ENCODE measurements at regions not wholly inside any gene's neighbourhood (a gene's known extent, or its start where the extent isn't known, plus 50 kb on each side); places are given as distances from the start of the nearest gene placed in this dataset.

DNA sequence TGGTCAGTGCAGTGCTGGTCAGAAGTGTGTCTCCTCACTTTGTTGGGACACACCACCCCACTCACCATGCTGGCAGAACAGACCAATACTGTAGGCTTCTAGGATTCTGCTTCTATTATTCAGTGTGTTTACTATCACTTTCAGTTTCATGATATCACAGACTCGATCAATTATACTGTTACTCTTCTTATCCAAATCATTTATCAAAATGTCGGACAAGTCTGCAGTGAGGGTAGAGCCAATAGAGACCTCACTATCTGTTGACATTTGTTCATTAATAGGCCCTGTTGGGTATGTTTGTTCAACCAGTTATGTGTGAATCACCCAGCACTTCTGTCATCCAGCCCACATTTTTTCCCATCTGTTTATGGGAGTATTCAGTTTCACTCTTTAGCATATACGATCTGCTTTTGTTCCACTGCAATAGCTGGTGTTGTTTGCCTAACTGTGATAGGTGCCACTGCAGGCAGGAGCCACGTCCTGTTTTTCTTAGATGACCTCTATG, 140.1 kb downstream of the NRN1 start:
- Histone ChIP-seq H3K27me3 (no peaks in the 10 kb centered on the region), H3K36me3 (no peaks in the 10 kb centered on the region), H3K9me3 (peaks cover 0 to 20% (median 10%) of the 10 kb centered on the region in 4 donors), H3K27ac (replicated peaks in 1 of 4) (peak overlapping the region in 3 of 4 donors; percentile 17 to 25 (median 18)), H3K4me3 (peak overlapping the region; percentile 24 to 44 (median 31)), H3K4me1 (peaks cover 0 to 7% (median 2%) of the 10 kb centered on the region in 4 donors)
- WGBS, result 41% methylated on average over 4 of the region's 4 CpGs
- no peak for TF ChIP-seq POLR2AphosphoS5 (IDR thresholded peaks at IDR 0.05)
- no peak for TF ChIP-seq EP300 (IDR thresholded peaks at IDR 0.05)
- no peak for TF ChIP-seq POLR2A (IDR thresholded peaks at IDR 0.05; ENCODE audit: low read depth)
- DNase-seq (ENCODE audit: extremely low spot score), result no peak
- intact Hi-C loops (cut with DNase I), result loop anchor here (10.0 kb wide), 1 partner anchor 402 kb away; no protein-coding TSS in a partner anchor

GRCh38 chr6:5865506-5866031, 141.2 kb downstream of the NRN1 start:
- H3K9me3 ChIP-seq, result peaks cover 0 to 9% (median 6%) of the 10 kb centered on the region in 4 donors
- peaks cover 0 to 7% (median 2%) of the 10 kb centered on the region in 4 donors for H3K4me1 ChIP-seq
- H3K36me3 ChIP-seq, result no peaks in the 10 kb centered on the region
- H3K4me3 ChIP-seq, result no peak overlapping the region
- TF ChIP-seq CTCF (IDR thresholded peaks at IDR 0.05) (no peak), POLR2AphosphoS5 (IDR thresholded peaks at IDR 0.05) (no peak), EP300 (IDR thresholded peaks at IDR 0.05) (no peak), POLR2A (IDR thresholded peaks at IDR 0.05; ENCODE audit: low read depth) (no peak)
- H3K27me3 ChIP-seq, result no peaks in the 10 kb centered on the region
- no peak for DNase-seq (ENCODE audit: extremely low spot score)
- H3K27ac ChIP-seq (replicated peaks in 1 of 4), result no peak overlapping the region
- WGBS, result 66% methylated on average over 3 of the region's 3 CpGs
- intact Hi-C loops (cut with DNase I), result loop anchor here (10.0 kb wide), 1 partner anchor 401 kb away; no protein-coding TSS in a partner anchor

DNA sequence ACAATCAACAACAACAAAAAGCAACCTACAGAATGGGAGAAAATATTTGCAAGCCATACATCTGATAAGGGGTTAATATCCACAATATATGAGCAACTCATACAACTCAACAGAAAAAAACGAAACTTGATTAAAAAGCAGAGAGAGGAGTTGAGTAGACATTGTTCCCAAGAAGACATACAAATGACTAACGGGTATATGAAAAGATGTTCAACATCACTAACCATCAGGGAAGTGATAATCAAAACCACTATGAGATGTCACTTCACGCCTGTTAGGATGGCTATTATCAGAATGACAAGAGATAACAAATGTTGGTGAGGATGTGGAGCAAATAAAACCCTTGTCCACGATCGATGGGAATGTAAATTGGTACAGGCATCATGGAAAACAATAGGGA, 145.9 kb downstream of the NRN1 start:
- DNase-seq (ENCODE audit: extremely low spot score), result no peak
- Histone ChIP-seq H3K36me3 (no peaks in the 10 kb centered on the region), H3K27ac (replicated peaks in 1 of 4) (no peak overlapping the region), H3K4me3 (no peak overlapping the region), H3K27me3 (no peaks in the 10 kb centered on the region), H3K4me1 (no peaks in the 10 kb centered on the region), H3K9me3 (peaks cover 0 to 5% (median 0%) of the 10 kb centered on the region in 4 donors)
- intact Hi-C loops (cut with DNase I), result loop anchor here (10.0 kb wide), 1 partner anchor 396 kb away; no protein-coding TSS in a partner anchor
- 89% methylated on average over 5 of the region's 5 CpGs for WGBS
- no peak for TF ChIP-seq EP300 (IDR thresholded peaks at IDR 0.05)
- TF ChIP-seq CTCF (IDR thresholded peaks at IDR 0.05), result no peak
- no peak for TF ChIP-seq POLR2AphosphoS5 (IDR thresholded peaks at IDR 0.05)
- no peak for TF ChIP-seq POLR2A (IDR thresholded peaks at IDR 0.05; ENCODE audit: low read depth)

DNA sequence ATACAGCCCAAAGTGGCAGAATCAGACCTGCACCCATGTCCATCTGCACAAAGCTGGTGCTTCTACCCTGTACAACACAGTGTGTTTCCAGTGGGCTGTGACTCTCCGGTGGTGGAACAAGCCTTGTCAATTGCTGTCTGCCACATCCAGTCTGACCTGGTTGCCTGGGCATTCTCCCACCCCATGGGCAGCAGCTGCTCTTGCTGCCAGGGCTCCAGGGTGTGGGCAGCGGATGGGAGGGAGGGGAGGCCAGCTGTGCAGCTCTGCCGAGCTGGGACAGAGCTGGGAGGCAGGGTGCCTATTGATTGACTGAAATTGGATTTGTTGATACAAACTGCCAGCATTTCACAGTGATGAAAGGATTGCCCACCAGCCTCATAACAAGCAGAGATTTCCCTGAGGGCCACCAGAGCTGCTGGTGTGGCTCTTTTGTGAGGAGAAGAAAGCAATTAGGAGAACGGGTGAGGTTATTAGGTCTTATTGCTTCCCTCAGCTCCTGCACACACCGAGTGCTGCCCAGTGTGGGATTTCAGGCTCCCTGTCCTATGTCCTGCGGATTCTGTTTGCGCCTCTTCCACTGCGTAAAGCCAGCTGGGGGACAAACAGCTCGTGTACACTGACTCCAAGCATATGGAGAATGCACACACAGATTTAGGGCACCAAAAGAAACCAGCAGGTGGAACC, 150.8 kb downstream of the NRN1 start:
- WGBS, result 57% methylated on average over 7 of the region's 9 CpGs
- no peak for TF ChIP-seq EP300 (IDR thresholded peaks at IDR 0.05)
- no peak for TF ChIP-seq POLR2AphosphoS5 (IDR thresholded peaks at IDR 0.05)
- no peak for TF ChIP-seq POLR2A (IDR thresholded peaks at IDR 0.05; ENCODE audit: low read depth)
- no peak for TF ChIP-seq CTCF (IDR thresholded peaks at IDR 0.05)
- peaks cover 0 to 20% (median 0%) of the 10 kb centered on the region in 4 donors for H3K27me3 ChIP-seq

DNA sequence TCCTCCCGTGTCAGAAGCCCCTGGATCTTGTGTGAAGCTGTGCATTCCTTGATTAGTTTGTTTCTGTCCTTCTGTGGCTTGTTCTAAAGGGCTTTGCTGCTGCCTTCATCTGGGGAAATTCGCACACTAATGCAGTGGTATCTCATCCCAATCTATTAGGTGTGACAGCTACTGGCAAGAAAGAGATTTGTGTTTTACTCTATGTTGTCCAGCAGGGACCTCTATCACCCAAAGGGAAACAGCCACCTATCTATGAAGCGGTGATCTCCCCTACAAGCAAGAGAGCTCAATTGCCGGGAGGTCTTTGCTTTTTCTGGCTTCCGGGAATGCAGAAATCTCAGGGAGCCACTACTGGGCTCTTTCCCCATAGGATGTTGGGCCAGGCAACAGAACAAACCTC, 151.8 kb downstream of the NRN1 start:
- no peak for TF ChIP-seq CTCF (IDR thresholded peaks at IDR 0.05)
- no peak for TF ChIP-seq POLR2AphosphoS5 (IDR thresholded peaks at IDR 0.05)
- no peak for TF ChIP-seq POLR2A (IDR thresholded peaks at IDR 0.05; ENCODE audit: low read depth)
- TF ChIP-seq EP300 (IDR thresholded peaks at IDR 0.05), result no peak
- intact Hi-C loops (cut with DNase I), result no loop called here
- H3K4me1 ChIP-seq, result peaks cover 5 to 15% (median 13%) of the 10 kb centered on the region in 4 donors
- WGBS, result 89% methylated on average over 5 of the region's 5 CpGs
- peaks cover 0 to 28% (median 0%) of the 10 kb centered on the region in 4 donors for H3K27me3 ChIP-seq
- H3K4me3 ChIP-seq, result no peak overlapping the region
- no peaks in the 10 kb centered on the region for H3K36me3 ChIP-seq
- H3K27ac ChIP-seq (replicated peaks in 1 of 4), result no peak overlapping the region
- H3K9me3 ChIP-seq, result no peaks in the 10 kb centered on the region
- no peak for DNase-seq (ENCODE audit: extremely low spot score)

More for the DNA sequence above, 150.8 kb downstream of the NRN1 start:
- no peak for DNase-seq (ENCODE audit: extremely low spot score)
- Histone ChIP-seq H3K4me1 (peaks cover 5 to 10% (median 9%) of the 10 kb centered on the region in 4 donors), H3K4me3 (no peak overlapping the region), H3K9me3 (no peaks in the 10 kb centered on the region), H3K27ac (replicated peaks in 1 of 4) (no peak overlapping the region), H3K36me3 (no peaks in the 10 kb centered on the region)
- intact Hi-C loops (cut with DNase I), result no loop called here
